BE2C (cell line): ENCODE measurements at regions not wholly inside any gene's neighbourhood (a gene's known extent, or its start where the extent isn't known, plus 50 kb on each side); places are given as distances from the start of the nearest gene placed in this dataset.

Source experiments
- DNase-seq: peaks from one replicate; pipeline ENCODE4 v3.0.0-alpha.2; 2020
- H3K27me3 ChIP-seq: fragments of 250-450 bp; sonication (Bioruptor Pico); 2 replicates; pipeline ENCODE4 v1.5.1; 2020; ENCODE audit warnings: mild to moderate bottlenecking
- H3K36me3 ChIP-seq: fragments of 250-450 bp; sonication (Bioruptor Pico); 2 replicates; pipeline ENCODE4 v1.5.1; 2020; ENCODE audit warnings: mild to moderate bottlenecking
- H3K4me1 ChIP-seq: fragments of 250-450 bp; sonication (Bioruptor Pico); 2 replicates; pipeline ENCODE4 v1.5.1; 2020
- H3K4me3 ChIP-seq: 2 replicates; pipeline ENCODE4 v1.5.1; 2011; ENCODE audit warnings: low read depth, low read length
- H3K9me3 ChIP-seq: fragments of 250-450 bp; sonication (Bioruptor Pico); 2 replicates; pipeline ENCODE4 v1.5.1; 2020
- CTCF ChIP-seq: IDR thresholded peaks from 2 replicates; pipeline ENCODE4 v1.5.1; 2012; ENCODE audit warnings: mild to moderate bottlenecking, low read depth, low read length

GRCh38 chr5:67971223-67971830, 244.2 kb upstream of the PIK3R1 start:
- TF ChIP-seq CTCF, result no peak
- Histone ChIP-seq H3K36me3 (no peaks in the 10 kb centered on the region), H3K4me1 (no peaks in the 10 kb centered on the region), H3K9me3 (no peaks in the 10 kb centered on the region), H3K27me3 (no peaks in the 10 kb centered on the region), H3K4me3 (no peak overlapping the region)
- no peak for DNase-seq

- Histone ChIP-seq H3K36me3 (no peaks in the 10 kb centered on the region), H3K4me3 (no peak overlapping the region), H3K9me3 (no peaks in the 10 kb centered on the region), H3K4me1 (no peaks in the 10 kb centered on the region), H3K27me3 (no peaks in the 10 kb centered on the region)
- DNase-seq, result no peak
- TF ChIP-seq CTCF, result no peak
Measured at GRCh38 chr5:67969631-67970030, 245.9 kb upstream of the PIK3R1 start.

- no peak for DNase-seq
- H3K9me3 ChIP-seq, result no peaks in the 10 kb centered on the region
- no peak for TF ChIP-seq CTCF
- H3K27me3 ChIP-seq, result no peaks in the 10 kb centered on the region
- no peaks in the 10 kb centered on the region for H3K36me3 ChIP-seq
- no peaks in the 10 kb centered on the region for H3K4me1 ChIP-seq
- no peak overlapping the region for H3K4me3 ChIP-seq
Measured at GRCh38 chr5:67969176-67969575, 246.4 kb upstream of the PIK3R1 start.

GRCh38 chr5:67966712-67967111, 248.8 kb upstream of the PIK3R1 start:
- no peak for TF ChIP-seq CTCF

DNA sequence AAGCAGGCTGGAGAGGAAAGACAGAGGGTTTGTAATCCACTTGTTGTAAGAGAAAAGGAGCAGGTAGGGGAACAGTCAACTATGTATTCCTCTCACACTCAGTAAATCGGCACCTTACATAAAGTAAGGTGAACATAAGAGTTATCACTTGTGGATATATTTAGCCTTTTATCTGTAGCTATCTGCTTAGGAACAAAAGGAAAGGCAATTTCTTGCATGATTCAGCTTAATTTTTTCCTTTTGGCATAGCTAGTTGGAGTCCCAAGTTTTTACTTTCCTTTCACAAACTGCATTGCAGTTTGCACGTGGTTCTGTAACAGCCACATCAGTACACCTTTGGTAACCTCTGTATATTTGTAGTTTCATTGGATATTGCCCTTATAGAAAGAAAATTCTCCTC, 250.9 kb upstream of the PIK3R1 start:
- no peaks in the 10 kb centered on the region for H3K4me1 ChIP-seq
- no peak overlapping the region for H3K4me3 ChIP-seq
- DNase-seq, result no peak
- no peaks in the 10 kb centered on the region for H3K9me3 ChIP-seq
- no peaks in the 10 kb centered on the region for H3K27me3 ChIP-seq
- TF ChIP-seq CTCF, result no peak
- no peaks in the 10 kb centered on the region for H3K36me3 ChIP-seq

More at GRCh38 chr5:67966712-67967111, 248.8 kb upstream of the PIK3R1 start:
- no peaks in the 10 kb centered on the region for H3K9me3 ChIP-seq
- H3K27me3 ChIP-seq, result no peaks in the 10 kb centered on the region
- no peaks in the 10 kb centered on the region for H3K4me1 ChIP-seq
- DNase-seq, result no peak
- H3K4me3 ChIP-seq, result no peak overlapping the region
- no peaks in the 10 kb centered on the region for H3K36me3 ChIP-seq

DNA sequence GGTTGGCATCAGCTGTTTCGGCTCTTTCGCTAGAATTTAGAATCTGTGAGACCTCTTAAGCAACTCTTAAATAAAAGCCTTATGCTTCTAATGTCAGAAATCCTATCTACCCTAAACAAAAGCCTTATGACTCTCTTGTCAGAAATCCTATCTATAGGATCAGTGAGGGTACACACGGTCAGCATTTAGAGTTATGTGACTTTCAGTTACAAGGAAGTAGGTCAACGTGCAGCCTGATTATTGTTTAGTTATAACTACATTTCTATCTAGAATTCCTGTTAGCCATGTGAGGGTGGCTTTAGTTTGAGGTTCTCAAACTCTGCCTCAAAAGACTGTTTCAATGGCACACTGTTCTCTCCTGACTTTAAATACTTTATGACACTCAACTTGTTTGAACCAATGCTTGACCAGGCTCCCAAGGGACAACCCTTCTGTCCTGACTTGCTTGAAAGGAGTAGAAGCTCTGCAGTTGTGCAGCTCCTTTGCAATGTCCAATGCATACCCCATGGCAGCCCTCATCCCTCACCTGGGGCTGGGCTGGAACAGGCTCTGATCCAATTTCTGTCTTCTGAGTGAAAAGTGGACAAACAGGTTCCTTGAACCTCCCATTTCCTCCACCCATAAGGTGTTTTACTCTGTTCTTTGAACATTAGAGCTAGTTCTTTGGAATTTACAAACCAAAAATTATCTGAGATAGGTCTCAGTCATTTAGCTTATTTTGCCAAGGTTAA, 251.6 kb upstream of the PIK3R1 start:
- no peak for DNase-seq
- H3K4me1 ChIP-seq, result no peaks in the 10 kb centered on the region
- H3K9me3 ChIP-seq, result no peaks in the 10 kb centered on the region
- TF ChIP-seq CTCF, result no peak
- no peak overlapping the region for H3K4me3 ChIP-seq
- H3K27me3 ChIP-seq, result no peaks in the 10 kb centered on the region
- H3K36me3 ChIP-seq, result no peaks in the 10 kb centered on the region
